GM23338 (cell line): ENCODE measurements at regions not wholly inside any gene's neighbourhood (a gene's known extent, or its start where the extent isn't known, plus 50 kb on each side); places are given as distances from the start of the nearest gene placed in this dataset.

Experiments
- CTCF ChIP-seq, 2 experiments: fragments of 200-600 bp in 1 of 2; sonication (generic) in 1 of 2; conservative IDR thresholded peaks; 2 replicates each; pipeline versions ENCODE4 v1.5.1 to v1.6.1; 2016 to 2017; ENCODE audit warnings: antibody characterized with exemption in 2 of 2, low read depth in 2 of 2, mild to moderate bottlenecking in 2 of 2, moderate library complexity in 1 of 2
- EZH2phosphoT487 ChIP-seq: fragments of 200-600 bp; sonication (generic); IDR thresholded peaks from one replicate; pipeline ENCODE4 v1.8.1; 2018; ENCODE audit warnings: antibody characterized with exemption; ENCODE audit not compliant: unreplicated experiment
- POLR2AphosphoS5 ChIP-seq: IDR thresholded peaks from 2 replicates; pipeline ENCODE4 v1.6.1; 2016; ENCODE audit warnings: antibody characterized with exemption, low read depth
- REST ChIP-seq: IDR thresholded peaks from one replicate; pipeline ENCODE4 v1.6.1; 2018; ENCODE audit warnings: antibody characterized with exemption; ENCODE audit not compliant: unreplicated experiment
- ZNF462 ChIP-seq: fragments of 250-450 bp; sonication (Bioruptor Pico); IDR thresholded peaks from 2 replicates; pipeline ENCODE4 v1.5.0; 2020; ENCODE audit warnings: mild to moderate bottlenecking, moderate library complexity

GRCh38 chr5:23864786-23865185, 357.4 kb downstream of the PRDM9 start:
- TF ChIP-seq CTCF (conservative IDR thresholded peaks at IDR 0.05; ENCODE audit: low read depth in 2 of 2) (no peak), ZNF462 (CRISPR knock-in tag) (no peak), EZH2phosphoT487 (no peak), POLR2AphosphoS5 (no peak), REST (no peak)
